Activated T-cell treated with anti-CD3 and anti-CD28 coated beads, Interleukin-2, amount 50 U/mL, for 4 hours (primary cell): ENCODE measurements at regions not wholly inside any gene's neighbourhood (a gene's known extent, or its start where the extent isn't known, plus 50 kb on each side); places are given as distances from the start of the nearest gene placed in this dataset.

Experiments
- ATAC-seq, 2 donors: fragments of 200-7000 bp; cut with Tn5 transposase; one replicate each; pipeline ENCODE4 v1.10.0; 2021
- DNase-seq: peaks from one replicate; pipeline ENCODE4 v3.0.0-alpha.2; 2020
- H3K27me3 Mint-ChIP-seq: one replicate; pipeline ENCODE4 v1.8.0; 2021; ENCODE audit warnings: low read depth, mixed read lengths
- H3K36me3 Mint-ChIP-seq: one replicate; pipeline ENCODE4 v1.8.0; 2022; ENCODE audit warnings: mixed read lengths; ENCODE audit not compliant: insufficient read depth
- H3K4me1 Mint-ChIP-seq: one replicate; pipeline ENCODE4 v1.8.0; 2021; ENCODE audit warnings: low read depth, mixed read lengths
- H3K4me3 Mint-ChIP-seq: one replicate; pipeline ENCODE4 v1.8.0; 2021; ENCODE audit warnings: mild to moderate bottlenecking, moderate library complexity, mixed read lengths
- H3K9me3 Mint-ChIP-seq: one replicate; pipeline ENCODE4 v1.8.0; 2021; ENCODE audit warnings: mixed read lengths

DNA sequence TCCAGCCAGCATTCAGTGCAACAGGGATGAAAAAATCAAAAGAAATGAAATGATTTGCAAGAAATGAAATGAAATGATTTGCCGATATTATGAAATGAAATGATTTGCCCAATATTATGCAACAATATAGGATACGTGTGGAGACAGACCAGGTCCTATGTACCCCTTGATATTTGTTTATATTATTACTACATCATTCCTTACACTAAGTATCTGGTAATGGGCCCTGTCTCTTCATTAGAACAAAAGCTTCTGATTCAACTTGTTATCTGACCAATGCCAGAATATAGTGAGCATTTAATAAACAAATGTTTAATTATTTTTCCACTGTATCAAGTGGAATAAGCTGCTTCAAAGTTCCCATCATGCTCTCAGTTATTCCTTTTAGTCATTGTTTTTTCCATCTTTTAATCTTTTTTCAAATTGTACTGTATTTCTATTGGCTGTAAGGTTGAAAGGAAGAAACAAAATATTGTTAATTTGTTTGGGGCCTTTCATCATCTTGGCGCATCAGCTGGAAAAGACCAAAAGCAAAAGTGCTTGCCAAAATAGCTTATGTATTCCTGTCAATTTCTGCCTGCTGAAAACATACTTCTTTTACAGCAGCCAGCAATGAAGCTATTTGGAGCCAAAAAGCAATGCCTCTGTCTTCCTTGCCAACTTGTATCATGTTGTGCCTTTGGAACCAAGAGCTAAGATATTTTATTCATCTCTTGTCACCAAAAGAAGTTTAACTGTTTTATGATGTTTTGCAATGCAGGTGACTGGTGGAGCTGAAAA, 2314.9 kb downstream of the LRRC4C start:
- H3K4me3 Mint-ChIP-seq, result no peak overlapping the region

DNA sequence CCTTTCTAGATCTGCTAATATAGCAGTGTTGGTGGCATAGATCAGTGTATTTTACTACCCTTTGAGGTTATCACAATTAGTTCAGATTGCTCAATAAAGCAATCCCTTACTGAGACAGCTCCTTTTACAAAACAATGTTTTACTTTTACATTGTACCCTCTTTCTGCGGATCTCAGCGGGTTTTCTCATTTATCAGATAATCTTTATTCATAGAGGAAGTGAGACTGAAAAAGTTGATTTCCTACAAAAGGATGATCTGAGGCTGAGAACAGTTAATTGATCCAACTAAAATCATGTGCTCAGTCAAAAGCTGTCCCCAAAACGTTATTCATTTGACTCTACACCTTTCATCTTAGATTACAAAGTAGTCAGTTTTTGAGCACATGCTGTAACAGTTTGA, 2319.9 kb downstream of the LRRC4C start:
- Mint-ChIP-seq H3K9me3 (peaks cover 5% of the 10 kb centered on the region), H3K4me3 (no peak overlapping the region), H3K27me3 (no peaks in the 10 kb centered on the region), H3K36me3 (no peaks in the 10 kb centered on the region), H3K4me1 (no peaks in the 10 kb centered on the region)
- ATAC-seq, result no peak
- no peak for DNase-seq

More for the DNA sequence above, 2314.9 kb downstream of the LRRC4C start:
- Mint-ChIP-seq H3K27me3 (no peaks in the 10 kb centered on the region), H3K9me3 (peaks cover 5% of the 10 kb centered on the region), H3K4me1 (no peaks in the 10 kb centered on the region), H3K36me3 (no peaks in the 10 kb centered on the region)
- DNase-seq, result no peak
- ATAC-seq, result no peak

DNA sequence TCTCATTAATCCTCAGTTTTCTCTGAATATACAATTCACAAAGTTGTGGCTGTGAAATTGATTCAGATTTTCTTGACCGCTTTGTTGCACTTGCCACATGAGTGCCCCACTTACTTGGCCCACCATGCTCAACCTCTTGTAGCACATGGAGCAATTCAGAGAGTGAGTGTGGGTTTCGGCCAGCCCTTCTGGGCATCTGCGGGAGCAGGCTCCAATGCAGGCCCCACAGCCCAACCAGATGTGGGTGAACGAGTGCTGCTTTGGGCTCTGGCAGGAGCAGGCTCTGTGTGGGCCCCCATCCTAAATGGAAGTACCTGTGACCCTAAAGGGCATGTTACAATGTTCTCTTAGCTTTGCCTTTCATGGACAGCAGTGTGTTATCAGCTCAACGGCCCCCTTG, 2338.6 kb downstream of the LRRC4C start:
- Mint-ChIP-seq H3K4me1 (no peaks in the 10 kb centered on the region), H3K4me3 (no peak overlapping the region), H3K9me3 (no peaks in the 10 kb centered on the region), H3K36me3 (no peaks in the 10 kb centered on the region), H3K27me3 (no peaks in the 10 kb centered on the region)
- ATAC-seq (no peak), DNase-seq (no peak)

DNA sequence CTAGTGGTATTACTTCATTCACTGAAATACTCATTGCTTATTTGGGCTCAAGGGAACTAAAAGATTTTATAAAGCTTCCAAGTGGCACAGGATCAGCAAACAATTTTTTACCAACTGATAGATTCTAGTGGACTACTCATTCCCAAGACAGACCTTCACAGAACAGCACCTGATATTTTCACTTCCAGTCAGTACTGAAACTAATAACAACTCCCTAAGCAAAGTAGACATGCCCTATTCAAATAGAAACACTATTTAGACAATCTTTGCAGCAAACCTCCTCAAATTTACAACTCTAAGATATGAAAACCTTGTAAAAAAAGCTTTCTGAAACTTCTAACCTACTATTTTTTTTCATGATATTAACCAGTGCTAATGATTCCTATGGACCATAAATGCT, 2345.8 kb downstream of the LRRC4C start:
- Mint-ChIP-seq H3K9me3 (peaks cover 3% of the 10 kb centered on the region), H3K4me1 (no peaks in the 10 kb centered on the region), H3K27me3 (no peaks in the 10 kb centered on the region), H3K36me3 (no peaks in the 10 kb centered on the region), H3K4me3 (no peak overlapping the region)
- ATAC-seq (no peak), DNase-seq (no peak)

DNA sequence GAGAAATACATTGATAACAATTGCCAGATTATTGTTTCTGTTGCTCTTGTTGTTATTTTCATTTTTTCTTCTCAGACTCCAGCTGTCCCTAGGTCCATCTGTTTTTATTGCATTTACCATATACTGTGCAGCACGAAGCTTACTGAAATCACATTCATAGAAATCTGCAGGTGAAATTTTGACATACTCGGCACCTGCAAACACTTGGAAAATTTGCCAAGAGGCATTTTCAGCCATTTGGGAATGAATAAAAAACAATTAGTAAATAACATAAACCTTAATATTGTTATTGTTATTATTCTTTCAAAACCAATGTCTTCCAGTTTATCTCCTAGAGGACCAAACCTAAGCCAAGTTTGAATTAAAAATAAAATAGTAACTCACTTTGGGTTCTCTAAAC, 2357.2 kb downstream of the LRRC4C start:
- DNase-seq, result no peak
- Mint-ChIP-seq H3K4me1 (no peaks in the 10 kb centered on the region), H3K9me3 (peaks cover 16% of the 10 kb centered on the region), H3K4me3 (no peak overlapping the region), H3K27me3 (no peaks in the 10 kb centered on the region), H3K36me3 (no peaks in the 10 kb centered on the region)
- no peak for ATAC-seq

DNA sequence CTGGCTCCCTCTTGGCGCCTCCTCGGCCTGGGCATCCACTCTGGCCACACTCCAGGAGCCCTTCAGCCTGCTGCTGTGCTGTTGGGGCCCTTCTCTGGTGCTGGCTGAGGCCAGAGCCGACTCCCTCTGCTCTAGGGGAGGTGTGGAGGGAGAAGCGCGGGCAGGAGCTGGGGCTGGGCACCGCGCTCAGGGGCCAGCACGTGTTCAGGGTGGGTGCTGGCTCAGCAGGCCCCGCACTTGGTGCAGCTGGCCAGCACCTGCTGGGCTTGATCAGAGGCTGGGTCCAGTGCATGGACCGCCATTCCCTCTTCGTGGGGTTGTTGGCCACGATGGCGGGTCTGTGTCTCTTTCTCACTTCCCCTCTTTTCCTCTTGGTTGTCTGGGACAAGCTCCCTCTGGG, 2381.0 kb downstream of the LRRC4C start:
- peaks cover 14% of the 10 kb centered on the region for H3K9me3 Mint-ChIP-seq
- no peak for ATAC-seq
- DNase-seq, result no peak
- H3K4me1 Mint-ChIP-seq, result no peaks in the 10 kb centered on the region
- no peaks in the 10 kb centered on the region for H3K36me3 Mint-ChIP-seq
- H3K4me3 Mint-ChIP-seq, result no peak overlapping the region
- no peaks in the 10 kb centered on the region for H3K27me3 Mint-ChIP-seq

DNA sequence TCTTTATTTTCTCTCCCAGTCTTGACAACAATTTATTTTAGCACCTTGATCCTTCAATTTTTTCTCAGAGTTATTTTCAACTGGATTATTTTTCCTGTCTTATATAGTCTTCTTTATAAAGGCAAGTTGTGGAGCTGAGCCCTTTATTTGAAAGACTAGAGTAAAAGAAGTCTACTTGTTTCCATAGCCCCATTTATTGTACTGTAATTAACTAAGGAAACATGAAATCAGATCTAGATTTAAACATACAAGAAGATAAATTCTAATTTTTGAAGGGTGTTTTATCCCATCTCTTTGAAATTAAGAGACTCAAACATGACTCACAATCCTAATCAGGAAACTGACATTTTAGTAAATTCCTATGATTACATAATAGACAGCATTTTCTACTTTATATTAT, 2421.8 kb downstream of the LRRC4C start:
- Mint-ChIP-seq H3K27me3 (no peaks in the 10 kb centered on the region), H3K4me1 (no peaks in the 10 kb centered on the region), H3K9me3 (peaks cover 19% of the 10 kb centered on the region), H3K36me3 (no peaks in the 10 kb centered on the region), H3K4me3 (no peak overlapping the region)
- DNase-seq, result no peak
- no peak for ATAC-seq

DNA sequence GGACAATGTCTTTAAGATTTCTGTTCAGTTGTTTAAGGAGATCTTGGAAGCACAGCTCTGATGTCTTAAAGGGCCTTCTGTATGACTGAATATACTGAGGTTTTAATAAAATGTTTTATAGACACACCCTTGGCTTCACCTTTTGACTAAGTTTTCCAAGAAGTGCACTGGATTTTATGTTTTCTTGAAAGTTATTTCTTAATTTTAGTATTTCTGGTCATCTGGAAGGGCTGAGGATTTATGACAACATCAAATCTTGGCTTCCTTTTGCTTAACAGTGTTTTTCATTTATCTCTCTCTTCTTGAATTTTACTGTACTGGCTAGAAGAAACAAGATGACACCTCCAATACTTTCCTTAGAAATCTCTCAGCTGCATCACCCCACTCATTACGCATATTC, 2423.4 kb downstream of the LRRC4C start:
- no peaks in the 10 kb centered on the region for H3K4me1 Mint-ChIP-seq
- H3K4me3 Mint-ChIP-seq, result no peak overlapping the region
- H3K36me3 Mint-ChIP-seq, result no peaks in the 10 kb centered on the region
- no peak for DNase-seq
- H3K9me3 Mint-ChIP-seq, result peaks cover 20% of the 10 kb centered on the region
- no peaks in the 10 kb centered on the region for H3K27me3 Mint-ChIP-seq
- ATAC-seq, result no peak

DNA sequence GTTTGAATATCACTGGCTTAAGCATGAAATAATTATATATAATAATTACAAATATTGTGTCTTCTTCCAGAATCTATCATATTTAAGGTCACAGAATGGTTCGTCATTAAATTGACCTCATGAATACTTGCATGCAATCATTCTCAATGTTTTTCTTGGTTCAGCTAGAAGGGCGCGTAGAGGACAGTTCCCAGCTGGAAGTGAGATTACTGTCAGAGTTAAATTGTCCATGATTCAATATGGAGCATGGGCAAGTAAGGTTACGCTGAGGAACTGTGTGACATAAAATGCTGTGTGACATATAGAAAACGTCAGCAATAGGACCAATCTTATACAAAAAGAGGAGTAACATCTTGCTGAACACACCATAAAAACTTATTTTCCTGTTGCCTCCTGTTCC, 2423.5 kb upstream of the RAG2 start:
- peaks cover 7% of the 10 kb centered on the region for H3K9me3 Mint-ChIP-seq
- no peak for ATAC-seq
- H3K36me3 Mint-ChIP-seq, result no peaks in the 10 kb centered on the region
- no peak overlapping the region for H3K4me3 Mint-ChIP-seq
- no peaks in the 10 kb centered on the region for H3K4me1 Mint-ChIP-seq
- DNase-seq, result no peak
- H3K27me3 Mint-ChIP-seq, result no peaks in the 10 kb centered on the region

DNA sequence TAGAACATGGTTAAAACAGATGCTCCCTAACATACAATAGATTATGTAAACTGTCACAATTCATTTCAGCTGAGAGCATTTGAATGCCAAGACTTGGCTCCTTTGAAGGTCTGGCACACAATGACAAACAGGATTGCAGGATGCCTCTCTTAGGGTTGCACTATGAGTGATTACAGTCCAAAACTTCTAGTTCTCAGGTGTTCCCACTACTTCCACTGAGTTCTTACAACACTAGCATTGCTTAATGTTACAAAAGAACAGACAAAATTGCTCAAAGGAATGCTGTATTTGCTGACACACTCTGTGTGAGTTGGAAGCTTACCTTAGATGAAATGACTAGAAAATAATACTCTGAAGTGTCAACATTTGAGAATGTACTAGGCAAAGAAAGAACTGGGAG, 2413.8 kb upstream of the RAG2 start:
- DNase-seq, result no peak
- no peaks in the 10 kb centered on the region for H3K4me1 Mint-ChIP-seq
- ATAC-seq, result no peak
- no peak overlapping the region for H3K4me3 Mint-ChIP-seq
- H3K9me3 Mint-ChIP-seq, result peaks cover 12% of the 10 kb centered on the region
- no peaks in the 10 kb centered on the region for H3K27me3 Mint-ChIP-seq
- no peaks in the 10 kb centered on the region for H3K36me3 Mint-ChIP-seq

DNA sequence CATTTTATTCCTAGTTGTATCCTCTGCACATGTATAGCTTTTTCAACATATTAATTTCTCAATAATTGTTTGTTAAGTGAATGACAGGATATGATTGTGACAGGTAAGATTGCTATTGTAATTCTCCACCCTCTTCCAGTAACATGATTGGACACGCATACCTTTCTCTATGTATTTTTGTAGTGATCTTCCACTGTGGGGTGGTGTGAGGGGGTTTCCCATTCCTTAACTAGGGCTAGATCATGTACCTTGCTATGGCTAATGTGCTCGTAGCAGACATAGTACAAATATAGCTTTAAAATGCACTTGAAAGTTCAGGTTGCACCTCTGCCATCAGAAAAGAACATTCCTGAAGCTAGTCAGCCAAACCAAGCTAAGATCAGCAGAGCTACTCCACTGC, 2392.8 kb upstream of the RAG2 start:
- Mint-ChIP-seq H3K36me3 (no peaks in the 10 kb centered on the region), H3K9me3 (peaks cover 15% of the 10 kb centered on the region), H3K27me3 (no peaks in the 10 kb centered on the region), H3K4me3 (no peak overlapping the region), H3K4me1 (no peaks in the 10 kb centered on the region)
- ATAC-seq (no peak), DNase-seq (no peak)

DNA sequence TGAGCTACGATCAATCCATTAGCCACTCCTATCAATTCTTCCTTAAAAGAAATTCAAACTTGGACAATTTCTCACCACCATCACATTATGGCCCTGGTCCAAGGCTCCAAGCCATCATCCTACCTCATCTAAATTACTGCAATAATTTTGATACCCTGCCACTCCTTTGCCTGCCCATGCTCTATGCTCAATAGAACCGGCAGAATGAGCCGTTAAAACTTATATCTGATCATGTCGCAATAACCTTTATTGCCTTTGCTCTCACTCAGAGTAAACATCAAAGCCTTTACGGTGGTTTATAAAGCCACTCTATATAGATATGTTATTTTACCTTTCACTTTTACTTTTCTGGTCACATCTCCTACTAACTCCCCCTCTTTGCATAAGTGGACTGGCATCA, 2392.1 kb upstream of the RAG2 start:
- H3K4me1 Mint-ChIP-seq, result no peaks in the 10 kb centered on the region
- DNase-seq, result no peak
- peaks cover 12% of the 10 kb centered on the region for H3K9me3 Mint-ChIP-seq
- no peak for ATAC-seq
- no peak overlapping the region for H3K4me3 Mint-ChIP-seq
- H3K27me3 Mint-ChIP-seq, result no peaks in the 10 kb centered on the region
- no peaks in the 10 kb centered on the region for H3K36me3 Mint-ChIP-seq

DNA sequence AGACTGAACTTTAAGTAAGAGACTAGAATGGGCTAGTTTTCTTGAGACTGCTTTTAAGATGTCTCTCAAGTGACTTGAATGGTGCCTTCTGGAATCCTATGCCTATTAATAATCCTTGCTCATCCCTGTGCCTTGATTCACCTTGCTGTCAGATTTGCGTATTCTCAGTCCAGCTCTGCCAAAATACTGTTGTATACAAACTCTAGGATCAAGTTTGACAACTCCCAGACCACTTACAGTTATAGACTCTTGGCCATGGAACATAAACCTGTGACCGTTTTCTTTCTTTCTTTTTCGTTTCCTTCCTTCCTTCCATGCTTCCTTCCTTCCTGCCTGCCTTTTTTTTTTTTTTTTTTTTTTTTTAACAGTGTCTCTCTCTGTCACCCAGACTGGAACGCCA, 2390.9 kb upstream of the RAG2 start:
- Mint-ChIP-seq H3K4me1 (no peaks in the 10 kb centered on the region), H3K36me3 (no peaks in the 10 kb centered on the region), H3K27me3 (no peaks in the 10 kb centered on the region), H3K4me3 (no peak overlapping the region), H3K9me3 (peaks cover 12% of the 10 kb centered on the region)
- DNase-seq, result no peak
- ATAC-seq, result no peak

DNA sequence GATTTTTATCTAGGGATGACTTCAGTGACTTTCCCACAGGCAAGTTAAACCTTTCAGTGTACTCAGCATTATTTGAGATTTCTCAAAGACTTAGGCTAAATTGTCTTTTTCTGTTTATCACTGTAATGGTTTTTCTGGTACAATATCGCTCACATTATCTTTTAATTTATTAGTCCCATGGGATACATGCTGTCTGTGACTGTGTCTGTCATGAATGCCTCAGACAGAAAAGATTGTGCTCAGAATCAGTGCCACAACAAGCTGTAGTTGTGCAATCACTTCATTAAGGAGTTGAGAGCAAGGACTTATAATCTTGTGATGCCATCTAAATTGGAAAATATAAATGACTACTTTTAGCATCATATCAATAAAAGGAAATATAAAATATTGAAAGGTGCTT, 2374.2 kb upstream of the RAG2 start:
- no peaks in the 10 kb centered on the region for H3K36me3 Mint-ChIP-seq
- no peaks in the 10 kb centered on the region for H3K27me3 Mint-ChIP-seq
- H3K4me3 Mint-ChIP-seq, result no peak overlapping the region
- no peak for ATAC-seq
- H3K4me1 Mint-ChIP-seq, result no peaks in the 10 kb centered on the region
- DNase-seq, result no peak
- H3K9me3 Mint-ChIP-seq, result peaks cover 4% of the 10 kb centered on the region

DNA sequence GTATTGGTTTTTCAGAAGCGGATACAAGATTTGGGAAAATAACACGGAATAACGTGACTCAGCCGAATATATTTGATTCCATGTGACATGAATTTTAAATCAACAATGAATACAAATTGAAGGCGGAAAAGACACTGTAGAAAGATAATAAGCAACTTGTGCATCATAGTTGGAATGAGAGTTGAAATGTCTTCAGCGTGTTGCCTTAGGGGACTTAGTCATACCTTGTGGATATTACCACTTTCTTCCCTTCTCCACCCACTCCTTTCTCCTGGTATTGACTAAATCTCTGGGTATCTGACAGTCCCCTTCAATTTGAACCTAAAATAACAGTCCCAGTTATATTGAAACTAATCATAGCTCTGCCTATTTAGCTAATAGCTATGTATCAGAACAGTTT, 2373.1 kb upstream of the RAG2 start:
- no peaks in the 10 kb centered on the region for H3K36me3 Mint-ChIP-seq
- no peak overlapping the region for H3K4me3 Mint-ChIP-seq
- peaks cover 4% of the 10 kb centered on the region for H3K9me3 Mint-ChIP-seq
- H3K4me1 Mint-ChIP-seq, result no peaks in the 10 kb centered on the region
- H3K27me3 Mint-ChIP-seq, result no peaks in the 10 kb centered on the region
- ATAC-seq, result no peak
- DNase-seq, result no peak

DNA sequence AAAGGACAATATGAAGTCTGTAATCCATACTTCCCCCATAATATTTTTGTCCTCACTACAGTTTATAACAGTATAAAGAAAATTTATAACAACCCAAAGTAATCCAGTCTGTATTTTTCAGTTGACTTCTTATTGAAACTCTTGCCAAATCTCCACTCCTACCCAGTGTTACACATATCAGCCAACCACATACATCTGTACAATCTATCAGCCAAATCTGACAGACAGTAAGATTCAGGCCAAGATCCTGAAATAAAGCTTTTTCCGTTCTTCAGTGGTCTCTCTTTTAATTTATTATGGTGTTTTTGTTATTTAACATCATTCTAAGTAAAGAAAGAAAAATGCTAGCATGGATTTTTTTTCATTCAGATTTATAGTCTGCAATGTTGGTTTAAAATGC, 2370.9 kb upstream of the RAG2 start:
- Mint-ChIP-seq H3K27me3 (no peaks in the 10 kb centered on the region), H3K36me3 (no peaks in the 10 kb centered on the region), H3K4me1 (no peaks in the 10 kb centered on the region), H3K9me3 (peaks cover 4% of the 10 kb centered on the region), H3K4me3 (no peak overlapping the region)
- DNase-seq, result no peak
- ATAC-seq, result no peak
